GM23338 (cell line): ENCODE measurements at regions not wholly inside any gene's neighbourhood (a gene's known extent, or its start where the extent isn't known, plus 50 kb on each side); places are given as distances from the start of the nearest gene placed in this dataset.

ENCODE experiments used
- ATAC-seq: fragments of 200-7000 bp; cut with Tn5 transposase; 3 replicates; pipeline ENCODE4 v1.9.1; 2020
- DNase-seq: peaks from one replicate; pipeline ENCODE4 v3.0.0-alpha.2; 2015; ENCODE audit warnings: low spot score
- H2AFZ ChIP-seq: fragments of 200-600 bp; sonication (generic); 2 replicates; pipeline ENCODE4 v1.8.0; 2016; ENCODE audit warnings: antibody characterized with exemption, mild to moderate bottlenecking, moderate library complexity
- H3F3A ChIP-seq: fragments of 200-600 bp; sonication (generic); replicated peaks from 2 replicates; pipeline ENCODE4 v1.8.0; 2017; ENCODE audit warnings: antibody characterized with exemption, mixed run types, low read depth
- H3K27ac ChIP-seq: fragments of 200-600 bp; sonication (generic); 2 replicates; pipeline ENCODE4 v1.6.1; 2016; ENCODE audit warnings: low read depth
- H3K27me3 ChIP-seq: fragments of 200-600 bp; sonication (generic); 2 replicates; pipeline ENCODE4 v1.8.0; 2016; ENCODE audit warnings: mild to moderate bottlenecking, mixed run types, moderate library complexity; ENCODE audit not compliant: insufficient read depth
- H3K36me3 ChIP-seq: fragments of 200-600 bp; sonication (generic); 2 replicates; pipeline ENCODE4 v1.8.0; 2016; ENCODE audit warnings: mild to moderate bottlenecking; ENCODE audit not compliant: insufficient read depth
- H3K4me1 ChIP-seq: fragments of 200-600 bp; sonication (generic); 2 replicates; pipeline ENCODE4 v1.8.0; 2016; ENCODE audit warnings: mild to moderate bottlenecking, moderate library complexity; ENCODE audit not compliant: insufficient read depth
- H3K4me2 ChIP-seq: fragments of 200-600 bp; sonication (generic); 2 replicates; pipeline ENCODE4 v1.7.1; 2017; ENCODE audit warnings: mixed run types
- H3K4me3 ChIP-seq: fragments of 200-600 bp; sonication (generic); 2 replicates; pipeline ENCODE4 v1.6.1; 2016; ENCODE audit warnings: mixed run types
- H3K79me2 ChIP-seq: fragments of 200-600 bp; sonication (generic); replicated peaks from 2 replicates; pipeline ENCODE4 v1.8.0; 2017; ENCODE audit warnings: mild to moderate bottlenecking; ENCODE audit not compliant: insufficient read depth
- H3K9me2 ChIP-seq: fragments of 200-600 bp; sonication (generic); 2 replicates; pipeline ENCODE4 v1.8.0; 2017; ENCODE audit not compliant: insufficient read depth
- H4K20me1 ChIP-seq: fragments of 200-600 bp; sonication (generic); replicated peaks from 2 replicates; pipeline ENCODE4 v1.8.0; 2017; ENCODE audit warnings: mild to moderate bottlenecking; ENCODE audit not compliant: insufficient read depth
- H3K27ac Mint-ChIP-seq: 2 replicates; pipeline ENCODE4 v1.8.0; 2020; ENCODE audit warnings: inconsistent platforms, mild to moderate bottlenecking, moderate library complexity, mixed read lengths
- H3K27me3 Mint-ChIP-seq: 3 replicates; pipeline ENCODE4 v1.8.0; 2022; ENCODE audit warnings: low read depth, mild to moderate bottlenecking, moderate library complexity, mixed read lengths, inconsistent platforms; ENCODE audit not compliant: insufficient read depth, poor library complexity
- H3K36me3 Mint-ChIP-seq: 3 replicates; pipeline ENCODE4 v1.8.0; 2021; ENCODE audit warnings: low read depth, mild to moderate bottlenecking, inconsistent platforms, moderate library complexity, mixed read lengths
- H3K4me1 Mint-ChIP-seq: 3 replicates; pipeline ENCODE4 v1.8.0; 2020; ENCODE audit warnings: mild to moderate bottlenecking, inconsistent platforms, mixed read lengths
- H3K4me3 Mint-ChIP-seq: 3 replicates; pipeline ENCODE4 v1.8.0; 2021; ENCODE audit warnings: moderate library complexity, mild to moderate bottlenecking, inconsistent platforms, mixed read lengths
- H3K9me3 Mint-ChIP-seq: 3 replicates; pipeline ENCODE4 v1.8.0; 2020; ENCODE audit warnings: moderate library complexity, mild to moderate bottlenecking, inconsistent platforms, mixed read lengths
- EZH2 ChIP-seq: fragments of 200-600 bp; sonication (generic); IDR thresholded peaks from one replicate; pipeline ENCODE4 v1.8.0; 2017; ENCODE audit warnings: antibody characterized with exemption, mild to moderate bottlenecking, low read depth; ENCODE audit not compliant: unreplicated experiment
- EZH2phosphoT487 ChIP-seq: fragments of 200-600 bp; sonication (generic); IDR thresholded peaks from one replicate; pipeline ENCODE4 v1.8.1; 2018; ENCODE audit warnings: antibody characterized with exemption; ENCODE audit not compliant: unreplicated experiment
- STAT1 ChIP-seq: IDR thresholded peaks from one replicate; pipeline ENCODE4 v1.6.1; 2016; ENCODE audit warnings: antibody characterized with exemption; ENCODE audit not compliant: unreplicated experiment
- ZNF114 ChIP-seq: fragments of 250-450 bp; sonication (Bioruptor Pico); IDR thresholded peaks from 2 replicates; pipeline ENCODE4 v1.5.0; 2020; ENCODE audit warnings: mild to moderate bottlenecking, moderate library complexity
- TF ChIP-seq, protein P1 (sequence below): fragments of 250-450 bp; sonication (Bioruptor Pico); IDR thresholded peaks from 2 replicates; pipeline ENCODE4 v1.5.0; 2020; ENCODE audit warnings: mild to moderate bottlenecking, moderate library complexity
- TF ChIP-seq, protein P2 (sequence below): IDR thresholded peaks from one replicate; pipeline ENCODE4 v1.6.1; 2018; ENCODE audit warnings: antibody characterized with exemption; ENCODE audit not compliant: unreplicated experiment

DNA sequence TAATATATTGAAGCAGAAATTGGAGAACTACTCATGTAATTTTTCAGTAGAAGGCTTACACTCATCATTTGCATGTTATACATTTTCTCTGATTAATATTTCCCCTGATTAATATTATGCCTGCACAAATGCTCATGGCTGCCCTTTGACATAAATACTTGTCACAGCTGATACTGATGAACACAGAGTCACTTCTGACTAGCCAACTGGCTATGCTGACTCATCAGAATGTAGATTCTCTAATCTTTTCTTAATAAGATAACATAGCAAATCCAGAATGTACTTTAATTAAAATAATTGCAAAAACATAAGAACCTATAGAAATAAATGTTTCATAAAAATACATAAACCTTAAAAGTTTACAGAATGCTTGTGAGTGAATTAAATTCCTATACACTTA, 52.4 kb upstream of the C4orf54 start (continued):
- TF ChIP-seq, protein P1, sequence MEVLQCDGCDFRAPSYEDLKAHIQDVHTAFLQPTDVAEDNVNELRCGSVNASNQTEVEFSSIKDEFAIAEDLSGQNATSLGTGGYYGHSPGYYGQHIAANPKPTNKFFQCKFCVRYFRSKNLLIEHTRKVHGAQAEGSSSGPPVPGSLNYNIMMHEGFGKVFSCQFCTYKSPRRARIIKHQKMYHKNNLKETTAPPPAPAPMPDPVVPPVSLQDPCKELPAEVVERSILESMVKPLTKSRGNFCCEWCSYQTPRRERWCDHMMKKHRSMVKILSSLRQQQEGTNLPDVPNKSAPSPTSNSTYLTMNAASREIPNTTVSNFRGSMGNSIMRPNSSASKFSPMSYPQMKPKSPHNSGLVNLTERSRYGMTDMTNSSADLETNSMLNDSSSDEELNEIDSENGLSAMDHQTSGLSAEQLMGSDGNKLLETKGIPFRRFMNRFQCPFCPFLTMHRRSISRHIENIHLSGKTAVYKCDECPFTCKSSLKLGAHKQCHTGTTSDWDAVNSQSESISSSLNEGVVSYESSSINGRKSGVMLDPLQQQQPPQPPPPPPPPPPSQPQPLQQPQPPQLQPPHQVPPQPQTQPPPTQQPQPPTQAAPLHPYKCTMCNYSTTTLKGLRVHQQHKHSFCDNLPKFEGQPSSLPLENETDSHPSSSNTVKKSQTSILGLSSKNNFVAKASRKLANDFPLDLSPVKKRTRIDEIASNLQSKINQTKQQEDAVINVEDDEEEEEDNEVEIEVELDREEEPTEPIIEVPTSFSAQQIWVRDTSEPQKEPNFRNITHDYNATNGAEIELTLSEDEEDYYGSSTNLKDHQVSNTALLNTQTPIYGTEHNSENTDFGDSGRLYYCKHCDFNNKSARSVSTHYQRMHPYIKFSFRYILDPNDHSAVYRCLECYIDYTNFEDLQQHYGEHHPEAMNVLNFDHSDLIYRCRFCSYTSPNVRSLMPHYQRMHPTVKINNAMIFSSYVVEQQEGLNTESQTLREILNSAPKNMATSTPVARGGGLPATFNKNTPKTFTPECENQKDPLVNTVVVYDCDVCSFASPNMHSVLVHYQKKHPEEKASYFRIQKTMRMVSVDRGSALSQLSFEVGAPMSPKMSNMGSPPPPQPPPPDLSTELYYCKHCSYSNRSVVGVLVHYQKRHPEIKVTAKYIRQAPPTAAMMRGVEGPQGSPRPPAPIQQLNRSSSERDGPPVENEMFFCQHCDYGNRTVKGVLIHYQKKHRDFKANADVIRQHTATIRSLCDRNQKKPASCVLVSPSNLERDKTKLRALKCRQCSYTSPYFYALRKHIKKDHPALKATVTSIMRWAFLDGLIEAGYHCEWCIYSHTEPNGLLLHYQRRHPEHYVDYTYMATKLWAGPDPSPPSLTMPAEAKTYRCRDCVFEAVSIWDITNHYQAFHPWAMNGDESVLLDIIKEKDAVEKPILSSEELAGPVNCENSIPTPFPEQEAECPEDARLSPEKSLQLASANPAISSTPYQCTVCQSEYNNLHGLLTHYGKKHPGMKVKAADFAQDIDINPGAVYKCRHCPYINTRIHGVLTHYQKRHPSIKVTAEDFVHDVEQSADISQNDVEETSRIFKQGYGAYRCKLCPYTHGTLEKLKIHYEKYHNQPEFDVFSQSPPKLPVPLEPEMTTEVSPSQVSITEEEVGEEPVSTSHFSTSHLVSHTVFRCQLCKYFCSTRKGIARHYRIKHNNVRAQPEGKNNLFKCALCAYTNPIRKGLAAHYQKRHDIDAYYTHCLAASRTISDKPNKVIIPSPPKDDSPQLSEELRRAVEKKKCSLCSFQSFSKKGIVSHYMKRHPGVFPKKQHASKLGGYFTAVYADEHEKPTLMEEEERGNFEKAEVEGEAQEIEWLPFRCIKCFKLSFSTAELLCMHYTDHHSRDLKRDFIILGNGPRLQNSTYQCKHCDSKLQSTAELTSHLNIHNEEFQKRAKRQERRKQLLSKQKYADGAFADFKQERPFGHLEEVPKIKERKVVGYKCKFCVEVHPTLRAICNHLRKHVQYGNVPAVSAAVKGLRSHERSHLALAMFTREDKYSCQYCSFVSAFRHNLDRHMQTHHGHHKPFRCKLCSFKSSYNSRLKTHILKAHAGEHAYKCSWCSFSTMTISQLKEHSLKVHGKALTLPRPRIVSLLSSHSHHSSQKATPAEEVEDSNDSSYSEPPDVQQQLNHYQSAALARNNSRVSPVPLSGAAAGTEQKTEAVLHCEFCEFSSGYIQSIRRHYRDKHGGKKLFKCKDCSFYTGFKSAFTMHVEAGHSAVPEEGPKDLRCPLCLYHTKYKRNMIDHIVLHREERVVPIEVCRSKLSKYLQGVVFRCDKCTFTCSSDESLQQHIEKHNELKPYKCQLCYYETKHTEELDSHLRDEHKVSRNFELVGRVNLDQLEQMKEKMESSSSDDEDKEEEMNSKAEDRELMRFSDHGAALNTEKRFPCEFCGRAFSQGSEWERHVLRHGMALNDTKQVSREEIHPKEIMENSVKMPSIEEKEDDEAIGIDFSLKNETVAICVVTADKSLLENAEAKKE (CRISPR knock-in tag): no peak

DNA sequence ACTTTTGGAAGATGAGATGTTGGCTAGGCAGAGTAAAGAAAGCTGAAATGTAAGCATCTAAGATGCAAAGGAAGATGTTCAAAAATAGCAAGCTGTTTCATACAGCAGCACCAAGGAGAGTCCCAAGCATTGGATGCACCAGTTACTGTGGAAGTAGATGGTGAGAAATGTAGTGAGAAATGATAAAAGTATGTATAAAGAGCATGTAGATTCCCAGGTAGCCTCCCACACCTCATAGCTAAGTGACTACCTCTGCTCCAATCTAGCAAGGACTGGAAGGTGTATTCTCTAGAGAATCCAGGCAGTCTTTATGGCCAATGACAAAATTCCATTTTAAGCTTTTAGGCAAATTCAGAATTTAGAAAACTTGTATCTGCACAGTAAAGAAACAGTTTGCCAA, 50.9 kb upstream of the C4orf54 start:
- no peak overlapping the region for H2AFZ ChIP-seq
- H3K4me2 ChIP-seq: no peak overlapping the region
- no peak overlapping the region for H3K27ac ChIP-seq
- no peaks in the 10 kb centered on the region for H3K36me3 Mint-ChIP-seq
- no peaks in the 10 kb centered on the region for H3K36me3 ChIP-seq
- no peaks in the 10 kb centered on the region for H3K27me3 Mint-ChIP-seq
- H3K9me2 ChIP-seq: no peaks in the 10 kb centered on the region
- H3K4me1 ChIP-seq: no peaks in the 10 kb centered on the region
- no peak overlapping the region for H3K4me3 Mint-ChIP-seq
- no peak overlapping the region for H3K4me3 ChIP-seq
- H3K9me3 Mint-ChIP-seq: no peaks in the 10 kb centered on the region; the same call in 1 of the 3 replicates
- H3K4me1 Mint-ChIP-seq: no peaks in the 10 kb centered on the region
- ATAC-seq (no peak), DNase-seq (no peak)
- H3K27me3 ChIP-seq: no peaks in the 10 kb centered on the region
- no peaks in the 10 kb centered on the region for H4K20me1 ChIP-seq
- H3F3A ChIP-seq: no peaks in the 10 kb centered on the region
- H3K79me2 ChIP-seq: no peaks in the 10 kb centered on the region
- no peak overlapping the region for H3K27ac Mint-ChIP-seq
- TF ChIP-seq STAT1: no peak
- no peak for TF ChIP-seq EZH2phosphoT487
- TF ChIP-seq, protein P1 (CRISPR knock-in tag): no peak
- TF ChIP-seq, protein P2, sequence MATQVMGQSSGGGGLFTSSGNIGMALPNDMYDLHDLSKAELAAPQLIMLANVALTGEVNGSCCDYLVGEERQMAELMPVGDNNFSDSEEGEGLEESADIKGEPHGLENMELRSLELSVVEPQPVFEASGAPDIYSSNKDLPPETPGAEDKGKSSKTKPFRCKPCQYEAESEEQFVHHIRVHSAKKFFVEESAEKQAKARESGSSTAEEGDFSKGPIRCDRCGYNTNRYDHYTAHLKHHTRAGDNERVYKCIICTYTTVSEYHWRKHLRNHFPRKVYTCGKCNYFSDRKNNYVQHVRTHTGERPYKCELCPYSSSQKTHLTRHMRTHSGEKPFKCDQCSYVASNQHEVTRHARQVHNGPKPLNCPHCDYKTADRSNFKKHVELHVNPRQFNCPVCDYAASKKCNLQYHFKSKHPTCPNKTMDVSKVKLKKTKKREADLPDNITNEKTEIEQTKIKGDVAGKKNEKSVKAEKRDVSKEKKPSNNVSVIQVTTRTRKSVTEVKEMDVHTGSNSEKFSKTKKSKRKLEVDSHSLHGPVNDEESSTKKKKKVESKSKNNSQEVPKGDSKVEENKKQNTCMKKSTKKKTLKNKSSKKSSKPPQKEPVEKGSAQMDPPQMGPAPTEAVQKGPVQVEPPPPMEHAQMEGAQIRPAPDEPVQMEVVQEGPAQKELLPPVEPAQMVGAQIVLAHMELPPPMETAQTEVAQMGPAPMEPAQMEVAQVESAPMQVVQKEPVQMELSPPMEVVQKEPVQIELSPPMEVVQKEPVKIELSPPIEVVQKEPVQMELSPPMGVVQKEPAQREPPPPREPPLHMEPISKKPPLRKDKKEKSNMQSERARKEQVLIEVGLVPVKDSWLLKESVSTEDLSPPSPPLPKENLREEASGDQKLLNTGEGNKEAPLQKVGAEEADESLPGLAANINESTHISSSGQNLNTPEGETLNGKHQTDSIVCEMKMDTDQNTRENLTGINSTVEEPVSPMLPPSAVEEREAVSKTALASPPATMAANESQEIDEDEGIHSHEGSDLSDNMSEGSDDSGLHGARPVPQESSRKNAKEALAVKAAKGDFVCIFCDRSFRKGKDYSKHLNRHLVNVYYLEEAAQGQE: no peak
- no peak for TF ChIP-seq EZH2
- TF ChIP-seq ZNF114 (CRISPR knock-in tag): no peak
